ENCODE measurements at regions not wholly inside any gene's neighbourhood (a gene's known extent, or its start where the extent isn't known, plus 50 kb on each side); places are given as distances from the start of the nearest gene placed in this dataset.

DNA sequence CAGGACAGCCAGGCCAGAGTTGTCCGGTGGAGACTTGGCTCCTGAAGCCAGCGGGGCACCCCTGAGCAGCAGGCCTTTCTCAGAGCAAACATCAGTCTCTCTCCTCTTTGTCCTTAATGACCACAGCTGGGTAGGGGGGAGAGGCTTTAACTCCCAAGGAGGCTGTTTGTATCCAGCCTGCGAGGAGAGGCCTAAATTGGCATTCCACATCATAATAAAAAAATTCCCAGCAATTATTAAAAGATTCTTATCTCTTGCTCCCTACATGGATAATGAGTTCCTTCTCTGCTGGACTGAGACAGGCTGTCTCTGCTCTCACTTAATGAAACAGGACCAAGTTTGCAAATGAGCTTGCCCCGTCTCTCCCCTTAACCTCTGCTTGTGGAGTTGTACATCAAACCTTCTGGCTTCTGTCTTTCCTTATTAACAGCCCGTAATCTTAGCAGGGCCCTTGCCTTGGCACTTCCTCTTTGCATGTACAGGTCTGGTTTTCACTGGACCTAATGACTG, 838.2 kb downstream of the MAFB start:
- TF ChIP-seq, protein P1, sequence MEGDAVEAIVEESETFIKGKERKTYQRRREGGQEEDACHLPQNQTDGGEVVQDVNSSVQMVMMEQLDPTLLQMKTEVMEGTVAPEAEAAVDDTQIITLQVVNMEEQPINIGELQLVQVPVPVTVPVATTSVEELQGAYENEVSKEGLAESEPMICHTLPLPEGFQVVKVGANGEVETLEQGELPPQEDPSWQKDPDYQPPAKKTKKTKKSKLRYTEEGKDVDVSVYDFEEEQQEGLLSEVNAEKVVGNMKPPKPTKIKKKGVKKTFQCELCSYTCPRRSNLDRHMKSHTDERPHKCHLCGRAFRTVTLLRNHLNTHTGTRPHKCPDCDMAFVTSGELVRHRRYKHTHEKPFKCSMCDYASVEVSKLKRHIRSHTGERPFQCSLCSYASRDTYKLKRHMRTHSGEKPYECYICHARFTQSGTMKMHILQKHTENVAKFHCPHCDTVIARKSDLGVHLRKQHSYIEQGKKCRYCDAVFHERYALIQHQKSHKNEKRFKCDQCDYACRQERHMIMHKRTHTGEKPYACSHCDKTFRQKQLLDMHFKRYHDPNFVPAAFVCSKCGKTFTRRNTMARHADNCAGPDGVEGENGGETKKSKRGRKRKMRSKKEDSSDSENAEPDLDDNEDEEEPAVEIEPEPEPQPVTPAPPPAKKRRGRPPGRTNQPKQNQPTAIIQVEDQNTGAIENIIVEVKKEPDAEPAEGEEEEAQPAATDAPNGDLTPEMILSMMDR (IDR thresholded peaks at IDR 0.05), result no peak
- TF ChIP-seq POLR2A (IDR thresholded peaks at IDR 0.05), result no peak
- TF ChIP-seq POLR2AphosphoS5 (IDR thresholded peaks at IDR 0.05; ENCODE audit: insufficient read depth in 1 of 2, low read depth in 1 of 2), result no peak
